ENCODE measurements at regions not wholly inside any gene's neighbourhood (a gene's known extent, or its start where the extent isn't known, plus 50 kb on each side); places are given as distances from the start of the nearest gene placed in this dataset.

GRCh38 chr13:107993239-107993949 lies 221.9 kb downstream of the LIG4 start:
- H3K27me3 Mint-ChIP-seq (ENCODE audit: low read depth), result no peaks in the 10 kb centered on the region
- no peak for DNase-seq (ENCODE audit: low read depth, low spot score)
- H3K36me3 Mint-ChIP-seq (ENCODE audit: low read depth), result no peaks in the 10 kb centered on the region
- H3K4me1 Mint-ChIP-seq, result no peaks in the 10 kb centered on the region
- no peak overlapping the region for H3K4me3 Mint-ChIP-seq
- TF ChIP-seq CTCF (conservative IDR thresholded peaks at IDR 0.05), result no peak
- no peak overlapping the region for H3K27ac Mint-ChIP-seq (ENCODE audit: unreplicated experiment)
- H3K9me3 Mint-ChIP-seq, result no peaks in the 10 kb centered on the region

DNA sequence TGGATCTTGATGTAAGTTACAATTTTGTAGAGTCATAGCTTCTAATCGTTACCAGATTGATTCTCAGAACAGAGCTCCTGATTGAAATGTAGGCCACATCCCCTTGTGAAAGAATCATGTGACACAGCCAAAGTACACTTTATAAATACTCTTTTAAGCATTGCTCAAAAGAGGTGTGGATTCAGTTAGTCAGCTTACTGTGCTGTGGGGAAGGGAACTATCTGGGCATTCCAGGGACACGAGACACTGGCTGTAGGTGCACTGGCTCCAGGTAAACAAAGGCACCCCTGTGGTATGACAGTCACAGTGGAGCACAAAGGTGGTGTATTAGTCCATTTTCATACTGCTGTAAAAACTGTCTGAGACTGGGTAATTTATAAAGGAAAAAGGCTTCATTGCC lies 222.8 kb downstream of the LIG4 start:
- DNase-seq (ENCODE audit: low read depth, low spot score), result no peak
- H3K4me1 Mint-ChIP-seq, result no peaks in the 10 kb centered on the region
- no peak overlapping the region for H3K4me3 Mint-ChIP-seq
- no peaks in the 10 kb centered on the region for H3K27me3 Mint-ChIP-seq (ENCODE audit: low read depth)
- no peaks in the 10 kb centered on the region for H3K9me3 Mint-ChIP-seq
- no peak overlapping the region for H3K27ac Mint-ChIP-seq (ENCODE audit: unreplicated experiment)
- H3K36me3 Mint-ChIP-seq (ENCODE audit: low read depth), result no peaks in the 10 kb centered on the region
- no peak for TF ChIP-seq CTCF (conservative IDR thresholded peaks at IDR 0.05)

- no peaks in the 10 kb centered on the region for H3K4me1 Mint-ChIP-seq
- no peak overlapping the region for H3K4me3 Mint-ChIP-seq
- H3K9me3 Mint-ChIP-seq, result no peaks in the 10 kb centered on the region
- no peak for TF ChIP-seq CTCF (conservative IDR thresholded peaks at IDR 0.05)
- peaks cover 2% of the 10 kb centered on the region for H3K27me3 Mint-ChIP-seq (ENCODE audit: low read depth)
- no peaks in the 10 kb centered on the region for H3K36me3 Mint-ChIP-seq (ENCODE audit: low read depth)
- no peak for DNase-seq (ENCODE audit: low read depth, low spot score)
- no peak overlapping the region for H3K27ac Mint-ChIP-seq (ENCODE audit: unreplicated experiment)
Observed at GRCh38 chr13:107977071-107977574, 238.2 kb downstream of the LIG4 start.

DNA sequence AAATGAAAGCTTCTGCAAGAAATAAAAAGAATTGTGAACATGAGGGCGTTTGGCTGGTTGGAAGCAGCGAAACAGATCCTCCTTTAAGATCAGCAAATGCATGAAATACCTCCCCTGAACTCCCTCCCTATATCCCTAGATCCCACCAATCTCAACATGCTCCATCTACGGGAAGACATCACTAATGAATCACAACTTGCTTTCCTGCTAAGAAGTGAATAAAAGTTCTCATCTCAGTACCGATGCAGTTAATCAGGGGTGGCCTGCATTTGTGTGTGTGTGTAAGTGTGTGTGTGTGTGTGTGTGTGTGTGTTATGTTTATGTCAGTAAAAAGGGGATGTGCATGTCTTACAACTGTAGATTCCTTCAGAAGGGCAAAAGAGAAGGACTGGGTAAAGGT lies 238.7 kb downstream of the LIG4 start:
- Mint-ChIP-seq H3K27ac (ENCODE audit: unreplicated experiment) (no peak overlapping the region), H3K9me3 (no peaks in the 10 kb centered on the region), H3K27me3 (ENCODE audit: low read depth) (peaks cover 2% of the 10 kb centered on the region), H3K4me1 (no peaks in the 10 kb centered on the region), H3K36me3 (ENCODE audit: low read depth) (no peaks in the 10 kb centered on the region), H3K4me3 (no peak overlapping the region)
- no peak for TF ChIP-seq CTCF (conservative IDR thresholded peaks at IDR 0.05)
- no peak for DNase-seq (ENCODE audit: low read depth, low spot score)

DNA sequence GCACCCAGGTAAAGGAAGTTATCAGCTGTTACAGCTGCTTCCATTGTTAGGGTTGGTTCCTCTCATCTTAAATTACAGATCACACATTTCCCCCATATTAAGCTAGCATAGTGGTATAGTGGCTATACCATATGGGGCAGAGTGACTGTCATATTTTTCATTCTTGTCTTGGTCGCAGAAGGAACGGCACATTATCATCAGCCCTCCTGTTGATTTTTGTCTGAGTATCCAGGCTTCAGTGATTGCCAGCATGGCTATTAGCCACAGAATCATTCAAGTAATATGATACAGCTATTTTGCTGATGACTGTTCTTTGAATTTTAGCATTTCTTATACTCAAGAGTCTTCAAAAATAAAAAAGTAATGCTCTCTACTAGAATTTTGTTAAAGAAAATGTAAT lies 240.9 kb downstream of the LIG4 start:
- no peaks in the 10 kb centered on the region for H3K4me1 Mint-ChIP-seq
- H3K27me3 Mint-ChIP-seq (ENCODE audit: low read depth), result no peaks in the 10 kb centered on the region
- H3K27ac Mint-ChIP-seq (ENCODE audit: unreplicated experiment), result no peak overlapping the region
- H3K4me3 Mint-ChIP-seq, result no peak overlapping the region
- no peak for TF ChIP-seq CTCF (conservative IDR thresholded peaks at IDR 0.05)
- H3K9me3 Mint-ChIP-seq, result no peaks in the 10 kb centered on the region
- no peak for DNase-seq (ENCODE audit: low read depth, low spot score)
- no peaks in the 10 kb centered on the region for H3K36me3 Mint-ChIP-seq (ENCODE audit: low read depth)

Measured in neural crest cell (in vitro differentiated cells).